ENCODE measurements at regions not wholly inside any gene's neighbourhood (a gene's known extent, or its start where the extent isn't known, plus 50 kb on each side); places are given as distances from the start of the nearest gene placed in this dataset.

- TF ChIP-seq, protein P1, sequence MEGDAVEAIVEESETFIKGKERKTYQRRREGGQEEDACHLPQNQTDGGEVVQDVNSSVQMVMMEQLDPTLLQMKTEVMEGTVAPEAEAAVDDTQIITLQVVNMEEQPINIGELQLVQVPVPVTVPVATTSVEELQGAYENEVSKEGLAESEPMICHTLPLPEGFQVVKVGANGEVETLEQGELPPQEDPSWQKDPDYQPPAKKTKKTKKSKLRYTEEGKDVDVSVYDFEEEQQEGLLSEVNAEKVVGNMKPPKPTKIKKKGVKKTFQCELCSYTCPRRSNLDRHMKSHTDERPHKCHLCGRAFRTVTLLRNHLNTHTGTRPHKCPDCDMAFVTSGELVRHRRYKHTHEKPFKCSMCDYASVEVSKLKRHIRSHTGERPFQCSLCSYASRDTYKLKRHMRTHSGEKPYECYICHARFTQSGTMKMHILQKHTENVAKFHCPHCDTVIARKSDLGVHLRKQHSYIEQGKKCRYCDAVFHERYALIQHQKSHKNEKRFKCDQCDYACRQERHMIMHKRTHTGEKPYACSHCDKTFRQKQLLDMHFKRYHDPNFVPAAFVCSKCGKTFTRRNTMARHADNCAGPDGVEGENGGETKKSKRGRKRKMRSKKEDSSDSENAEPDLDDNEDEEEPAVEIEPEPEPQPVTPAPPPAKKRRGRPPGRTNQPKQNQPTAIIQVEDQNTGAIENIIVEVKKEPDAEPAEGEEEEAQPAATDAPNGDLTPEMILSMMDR (IDR thresholded peaks at IDR 0.05; ENCODE audit: insufficient read depth, low read length, poor library complexity, severe bottlenecking), result no peak
- no peak for TF ChIP-seq EZH2phosphoT487 (conservative IDR thresholded peaks at IDR 0.05; ENCODE audit: low read length)
These were observed 688.9 kb upstream of the ADGRL2 start for GRCh38 chr1:81111818-81112217.

All from SU-DHL-6 (cell line).